NCI-H1930 (cell line): ENCODE measurements at regions not wholly inside any gene's neighbourhood (a gene's known extent, or its start where the extent isn't known, plus 50 kb on each side); places are given as distances from the start of the nearest gene placed in this dataset.

Experiments used
- DNase-seq, 2 experiments: peaks; one replicate each; lab custom pipeline; 2025; lab: John Stamatoyannopoulos, UW

DNA sequence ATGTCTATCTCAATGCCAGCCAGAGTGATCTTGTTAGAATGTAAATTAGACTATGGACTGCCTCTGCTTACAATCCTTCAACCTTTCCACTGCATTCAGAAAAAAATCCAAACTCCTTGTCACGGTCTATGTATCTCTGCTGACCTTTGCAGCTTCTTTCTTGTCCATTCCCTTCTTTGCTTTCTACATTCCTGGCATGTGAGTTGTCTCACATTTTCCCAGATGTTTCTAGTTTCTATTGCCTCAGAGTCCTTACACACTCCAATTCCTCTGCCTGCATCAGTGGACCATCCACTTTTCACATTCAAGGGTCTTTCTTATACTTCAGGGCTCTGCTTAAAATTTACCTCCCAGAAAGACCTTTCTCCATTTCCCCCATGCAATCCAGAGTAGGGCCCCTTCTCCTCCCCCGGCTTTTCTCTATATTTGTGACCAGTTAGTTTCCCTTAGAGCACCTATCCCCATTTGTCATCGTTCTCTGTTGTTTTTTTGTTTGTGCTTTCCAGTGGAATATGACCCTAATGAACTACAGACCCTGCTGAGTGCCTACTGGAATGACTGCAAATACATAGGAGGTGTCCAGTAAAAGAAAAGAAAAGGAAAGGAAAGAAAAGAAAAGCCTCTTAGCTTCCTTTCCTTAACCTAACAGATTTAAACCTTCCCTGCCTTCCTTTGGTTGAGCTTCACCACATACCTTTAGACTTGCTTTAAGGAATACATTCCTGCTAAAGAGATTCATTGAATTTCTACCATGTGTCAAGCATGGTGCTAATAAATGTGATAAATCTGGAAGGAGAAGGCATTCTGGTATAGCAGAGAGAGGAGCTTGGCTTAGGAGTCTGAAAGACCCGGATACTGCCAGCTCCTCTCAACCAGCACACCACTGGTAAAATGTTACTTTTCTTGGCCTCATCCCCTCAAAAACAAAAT is 102.0 kb downstream of the DIRAS3 start:
- DNase-seq, result no peak

DNA sequence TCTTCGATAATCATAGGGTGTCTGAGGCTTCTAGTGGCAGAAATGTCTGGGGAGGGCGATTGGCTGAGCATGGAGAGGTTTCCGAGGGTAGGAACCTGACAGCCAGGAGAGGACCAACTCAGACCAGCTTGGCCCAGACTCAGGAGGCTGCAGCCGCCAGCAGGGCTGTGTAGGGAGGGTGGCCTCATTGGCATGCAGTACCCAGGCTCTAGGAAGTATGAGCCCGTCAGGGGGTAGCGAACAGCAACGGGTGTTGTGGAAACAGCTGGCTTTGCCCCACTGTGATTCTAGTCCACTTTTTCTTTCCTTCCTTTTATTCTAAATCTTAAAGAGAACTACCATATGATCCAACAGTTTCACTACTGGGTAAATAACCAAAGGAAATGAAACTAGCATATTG is 103.3 kb downstream of the DIRAS3 start:
- no peak for DNase-seq

GRCh38 chr1:67945733-67946374 is 104.6 kb downstream of the DIRAS3 start:
- DNase-seq, result no peak

- DNase-seq, result no peak
Measured at GRCh38 chr1:67942274-67942673, 108.2 kb downstream of the DIRAS3 start.

- no peak for DNase-seq
Measured at GRCh38 chr1:67941746-67942145, 108.5 kb upstream of the GNG12 start.

DNA sequence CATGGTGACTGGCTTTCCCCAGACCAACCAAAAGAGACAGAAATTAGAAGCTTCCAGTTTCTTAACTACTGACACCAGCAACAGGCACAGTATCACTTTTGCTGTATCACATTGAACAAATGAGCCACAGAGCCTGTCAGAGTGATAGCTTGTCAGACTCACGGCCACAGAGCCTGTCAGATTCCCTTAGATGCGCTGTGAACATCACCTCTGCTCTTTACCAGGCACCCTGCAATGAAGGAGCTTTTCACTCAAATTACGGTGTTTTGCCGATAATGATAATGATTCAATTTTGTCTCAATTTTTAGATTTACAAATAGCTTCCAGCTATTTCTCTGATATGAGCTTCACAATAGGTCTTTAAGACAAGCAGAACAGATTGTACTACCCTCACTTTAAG is 107.9 kb upstream of the GNG12 start:
- DNase-seq, result no peak

GRCh38 chr1:67939942-67940341 is 106.7 kb upstream of the GNG12 start:
- no peak for DNase-seq

GRCh38 chr1:67939186-67939743 is 106.0 kb upstream of the GNG12 start:
- no peak for DNase-seq

- no peak for DNase-seq
Measured at GRCh38 chr1:67937651-67938050, 104.4 kb upstream of the GNG12 start.

DNA sequence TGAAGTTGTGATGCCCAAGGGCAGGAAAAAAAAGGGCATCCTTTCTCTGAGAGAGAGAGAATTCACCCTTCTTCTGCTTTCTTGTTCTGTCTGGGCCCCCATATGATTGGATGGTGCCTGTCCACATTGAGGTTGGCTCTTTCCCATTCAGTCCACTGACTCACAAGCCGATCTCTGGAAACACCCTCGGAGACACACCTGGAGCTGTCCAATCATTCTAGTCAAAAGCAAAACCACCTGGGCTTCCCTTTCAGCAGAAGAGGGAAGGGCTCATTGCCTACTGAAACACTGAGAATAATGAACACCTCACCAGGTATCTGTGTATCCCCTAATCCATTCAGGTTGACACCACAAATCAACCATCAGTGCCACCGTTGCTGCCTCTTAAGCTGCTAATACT is 103.7 kb upstream of the GNG12 start:
- no peak for DNase-seq

DNA sequence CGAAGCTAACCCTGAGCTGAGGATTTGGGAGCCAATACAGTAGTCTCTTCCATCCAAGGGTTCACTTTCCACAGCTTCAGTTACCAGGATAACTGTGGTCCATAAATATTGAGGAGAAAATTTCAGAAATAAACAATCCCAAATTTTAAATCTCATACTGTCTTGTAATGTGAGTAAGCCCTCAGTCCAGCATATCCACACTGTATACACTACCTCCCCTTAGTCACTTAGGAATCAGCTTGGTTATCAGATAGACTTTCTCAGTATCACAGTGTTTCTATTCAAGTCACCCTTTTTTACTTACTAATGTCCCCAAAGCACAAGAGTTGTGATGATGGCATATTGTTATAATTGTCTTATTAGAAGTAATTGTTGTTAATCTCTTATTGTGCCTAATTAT is 102.3 kb upstream of the GNG12 start:
- DNase-seq, result no peak

DNA sequence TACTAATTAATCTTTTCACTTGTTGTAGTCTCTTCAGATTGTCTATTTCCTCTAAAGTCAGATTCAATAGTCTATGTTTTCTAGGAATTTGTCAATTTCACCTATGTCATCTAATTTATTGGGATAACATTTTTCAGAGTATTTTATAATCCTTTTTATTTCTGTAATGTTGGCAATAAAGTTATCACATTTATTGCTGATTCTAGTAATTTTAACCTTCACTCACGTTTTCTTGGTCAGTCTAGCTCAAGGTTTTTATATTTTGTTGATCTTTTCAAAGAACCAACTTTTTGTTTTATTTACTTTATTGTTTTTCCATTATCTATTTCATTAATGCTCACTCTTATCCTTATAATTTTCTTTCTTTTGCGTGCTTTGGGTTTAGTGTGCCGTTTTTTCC is 97.9 kb upstream of the GNG12 start:
- DNase-seq, result no peak

- no peak for DNase-seq
Measured at GRCh38 chr1:67923074-67923473, 89.8 kb upstream of the GNG12 start.

GRCh38 chr1:67921725-67922489 is 88.6 kb upstream of the GNG12 start:
- no peak for DNase-seq

GRCh38 chr1:67919274-67920072 is 86.2 kb upstream of the GNG12 start:
- DNase-seq, result no peak

- DNase-seq, result no peak
Measured at GRCh38 chr1:67918067-67918466, 84.8 kb upstream of the GNG12 start.

DNA sequence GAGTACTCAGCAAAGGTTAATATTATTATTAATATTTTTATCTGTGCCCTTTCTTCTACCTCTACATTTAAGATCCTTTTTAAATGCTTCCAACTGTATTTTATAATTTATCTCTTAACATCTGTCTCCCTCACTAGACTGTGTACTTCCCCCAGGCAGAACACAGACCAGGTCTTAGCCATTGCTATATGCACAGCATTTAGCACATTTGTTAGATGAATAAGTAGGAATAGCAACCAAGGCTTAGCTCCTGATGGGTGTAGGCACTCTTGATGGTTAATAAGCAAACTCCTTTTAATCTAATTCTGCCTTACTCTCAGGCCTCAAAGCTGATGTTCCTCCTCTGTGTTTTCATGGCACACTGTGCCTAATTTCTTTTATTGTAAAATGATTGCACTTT is 83.7 kb upstream of the GNG12 start:
- no peak for DNase-seq

- no peak for DNase-seq
Measured at GRCh38 chr1:67916140-67916886, 83.0 kb upstream of the GNG12 start.

DNA sequence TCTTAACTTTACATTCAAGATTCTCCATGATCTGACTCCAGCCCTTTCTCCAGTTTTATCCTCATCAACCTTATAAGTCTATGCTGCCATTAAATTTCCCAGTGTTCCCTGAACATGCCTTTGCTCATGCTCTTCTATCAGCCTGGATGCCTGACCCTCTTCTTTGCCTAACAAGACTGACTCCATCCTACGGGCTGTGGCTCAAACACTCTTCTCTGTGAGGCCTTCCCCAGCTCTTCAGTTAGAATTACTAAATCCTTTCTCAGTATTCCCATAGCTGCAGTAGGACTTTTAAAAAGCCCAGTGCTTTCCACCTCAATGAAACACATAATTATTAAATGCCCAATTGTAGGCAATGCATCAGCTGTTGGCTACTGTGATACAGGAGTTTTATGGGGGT is 76.5 kb upstream of the GNG12 start:
- no peak for DNase-seq

DNA sequence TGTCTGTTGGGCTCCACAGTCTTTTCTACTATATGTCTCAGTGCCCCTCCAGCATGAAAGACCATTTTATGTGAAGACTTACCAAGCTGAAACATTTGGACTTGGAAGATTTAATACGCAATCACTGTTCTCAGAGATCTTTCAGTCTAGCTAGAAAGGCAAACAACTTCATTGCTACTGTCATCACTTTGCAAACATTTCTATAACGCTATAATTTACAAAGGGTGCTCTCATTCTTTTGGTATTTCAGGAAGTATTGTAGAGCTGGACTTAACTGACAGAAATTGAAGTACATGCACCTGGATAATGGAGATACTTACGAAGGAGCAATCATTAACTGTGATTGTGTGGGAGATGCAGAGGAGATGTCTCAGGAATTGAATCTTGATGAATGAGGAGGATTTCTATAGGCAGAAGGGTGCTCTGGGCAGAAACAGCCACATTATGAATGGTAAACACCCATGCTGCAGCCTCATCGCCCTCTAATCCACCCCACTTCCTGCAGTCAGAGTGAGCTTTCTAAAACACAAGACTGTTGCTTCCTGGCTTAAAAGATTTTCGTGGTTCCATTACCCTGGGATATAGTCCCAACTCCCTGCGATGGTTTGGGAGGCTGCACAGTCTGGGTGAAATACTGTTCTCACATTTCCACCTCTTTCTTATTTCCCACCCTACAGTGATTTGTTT is 75.1 kb upstream of the GNG12 start:
- DNase-seq, result no peak
